ENCODE measurements at regions not wholly inside any gene's neighbourhood (a gene's known extent, or its start where the extent isn't known, plus 50 kb on each side); places are given as distances from the start of the nearest gene placed in this dataset.

- no peak for TF ChIP-seq CTCF (IDR thresholded peaks at IDR 0.05)
- ATAC-seq (ENCODE audit: low FRiP score) (no peak), DNase-seq (ENCODE audit: low spot score) (no peak)
Observed at GRCh38 chr12:43106355-43106754, 445.6 kb downstream of the ADAMTS20 start.

GRCh38 chr12:43105426-43105981 lies 446.5 kb downstream of the ADAMTS20 start:
- no peak for DNase-seq (ENCODE audit: low spot score)
- no peak for TF ChIP-seq CTCF (IDR thresholded peaks at IDR 0.05)
- no peak for ATAC-seq (ENCODE audit: low FRiP score)

GRCh38 chr12:43104494-43104893 lies 447.5 kb downstream of the ADAMTS20 start:
- ATAC-seq (ENCODE audit: low FRiP score) (no peak), DNase-seq (ENCODE audit: low spot score) (no peak)
- TF ChIP-seq CTCF (IDR thresholded peaks at IDR 0.05): no peak

GRCh38 chr12:43103866-43104265 lies 448.1 kb downstream of the ADAMTS20 start:
- ATAC-seq (ENCODE audit: low FRiP score) (no peak), DNase-seq (ENCODE audit: low spot score) (no peak)
- TF ChIP-seq CTCF (IDR thresholded peaks at IDR 0.05): no peak

- ATAC-seq (ENCODE audit: low FRiP score) (no peak), DNase-seq (ENCODE audit: low spot score) (no peak)
- TF ChIP-seq CTCF (IDR thresholded peaks at IDR 0.05): no peak
Observed at GRCh38 chr12:43102546-43103264, 449.3 kb downstream of the ADAMTS20 start.

GRCh38 chr12:43100231-43100630 lies 451.8 kb downstream of the ADAMTS20 start:
- no peak for DNase-seq (ENCODE audit: low spot score)
- TF ChIP-seq CTCF (IDR thresholded peaks at IDR 0.05): no peak
- no peak for ATAC-seq (ENCODE audit: low FRiP score)

GRCh38 chr12:43099691-43100163 lies 452.3 kb downstream of the ADAMTS20 start:
- DNase-seq (ENCODE audit: low spot score) (no peak), ATAC-seq (ENCODE audit: low FRiP score) (no peak)
- TF ChIP-seq CTCF (IDR thresholded peaks at IDR 0.05): no peak

All from omental fat pad (tissue), 3 donors.